ENCODE measurements at regions not wholly inside any gene's neighbourhood (a gene's known extent, or its start where the extent isn't known, plus 50 kb on each side); places are given as distances from the start of the nearest gene placed in this dataset.

DNA sequence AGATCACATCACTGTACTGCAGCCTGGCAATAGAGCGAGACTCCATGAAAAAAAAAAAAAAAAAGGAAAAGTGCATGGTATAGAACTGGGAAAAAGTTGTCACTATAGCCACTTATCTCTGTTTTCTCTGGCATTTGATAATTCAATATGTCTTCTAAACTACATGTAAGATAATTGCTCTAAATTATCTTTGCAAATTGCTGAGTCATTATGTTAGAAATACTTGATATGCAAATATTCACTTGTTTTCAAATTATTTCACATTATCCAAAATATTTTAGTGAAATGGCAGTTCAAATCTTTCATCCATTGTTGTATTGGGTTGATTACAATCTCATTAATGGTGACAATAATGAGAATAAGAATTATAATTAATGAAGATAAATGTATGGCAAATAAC is 1455.1 kb downstream of the KCNT2 start:
- Histone ChIP-seq H3K4me2 (no peak overlapping the region), H4K20me1 (ENCODE audit: insufficient read depth) (no peaks in the 10 kb centered on the region), H3K9me2 (ENCODE audit: insufficient read depth) (no peaks in the 10 kb centered on the region), H2AFZ (no peak overlapping the region), H3K9me3 (ENCODE audit: insufficient read depth, low read depth) (no peaks in the 10 kb centered on the region), H3K27me3 (ENCODE audit: insufficient read depth, low read depth) (no peaks in the 10 kb centered on the region), H3K27ac (no peak overlapping the region), H3K36me3 (ENCODE audit: low read depth) (no peaks in the 10 kb centered on the region), H3K4me3 (no peak overlapping the region), H3K79me2 (ENCODE audit: low read depth) (no peaks in the 10 kb centered on the region), H3F3A (ENCODE audit: insufficient read depth, low read depth) (no peaks in the 10 kb centered on the region), H3K4me1 (replicated peaks; ENCODE audit: insufficient read depth) (no peaks in the 10 kb centered on the region)
- ChIA-PET POLR2A (ENCODE audit: unreplicated experiment) (no interaction called here), CTCF (no interaction called here)
- no TSS peak for BruUV-seq (replicated peaks)
- no peak for DNase-seq
- TF ChIP-seq EZH2 (IDR thresholded peaks at IDR 0.05; ENCODE audit: low read depth) (no peak), CTCF (conservative IDR thresholded peaks at IDR 0.05) (no peak)
- intact Hi-C loops (cut with micrococcal nuclease; ENCODE audit: unreplicated experiment), result no loop called here

GRCh38 chr1:195150768-195151167 is 1457.5 kb downstream of the KCNT2 start:
- H3K36me3 ChIP-seq (ENCODE audit: low read depth), result no peaks in the 10 kb centered on the region
- no peak overlapping the region for H3K4me2 ChIP-seq
- no peak for DNase-seq
- no peaks in the 10 kb centered on the region for H3K9me2 ChIP-seq (ENCODE audit: insufficient read depth)
- H3K4me1 ChIP-seq (replicated peaks; ENCODE audit: insufficient read depth), result no peaks in the 10 kb centered on the region
- no peak overlapping the region for H2AFZ ChIP-seq
- intact Hi-C loops (cut with micrococcal nuclease; ENCODE audit: unreplicated experiment), result no loop called here
- CTCF ChIA-PET, result no interaction called here
- POLR2A ChIA-PET (ENCODE audit: unreplicated experiment), result no interaction called here
- H3K27ac ChIP-seq, result no peak overlapping the region
- no peaks in the 10 kb centered on the region for H3K9me3 ChIP-seq (ENCODE audit: insufficient read depth, low read depth)
- TF ChIP-seq EZH2 (IDR thresholded peaks at IDR 0.05; ENCODE audit: low read depth) (no peak), CTCF (conservative IDR thresholded peaks at IDR 0.05) (no peak)
- H3K27me3 ChIP-seq (ENCODE audit: insufficient read depth, low read depth), result no peaks in the 10 kb centered on the region
- no peaks in the 10 kb centered on the region for H3K79me2 ChIP-seq (ENCODE audit: low read depth)
- BruUV-seq (replicated peaks), result no TSS peak
- no peak overlapping the region for H3K4me3 ChIP-seq
- no peaks in the 10 kb centered on the region for H3F3A ChIP-seq (ENCODE audit: insufficient read depth, low read depth)
- no peaks in the 10 kb centered on the region for H4K20me1 ChIP-seq (ENCODE audit: insufficient read depth)

GRCh38 chr1:195141294-195141693 is 1466.9 kb downstream of the KCNT2 start:
- ChIA-PET CTCF (no interaction called here), POLR2A (ENCODE audit: unreplicated experiment) (no interaction called here)
- Histone ChIP-seq H2AFZ (no peak overlapping the region), H4K20me1 (ENCODE audit: insufficient read depth) (no peaks in the 10 kb centered on the region), H3K9me2 (ENCODE audit: insufficient read depth) (no peaks in the 10 kb centered on the region), H3K4me2 (no peak overlapping the region), H3K36me3 (ENCODE audit: low read depth) (no peaks in the 10 kb centered on the region), H3K4me1 (replicated peaks; ENCODE audit: insufficient read depth) (no peaks in the 10 kb centered on the region), H3K4me3 (no peak overlapping the region), H3F3A (ENCODE audit: insufficient read depth, low read depth) (no peaks in the 10 kb centered on the region), H3K27ac (no peak overlapping the region), H3K27me3 (ENCODE audit: insufficient read depth, low read depth) (no peaks in the 10 kb centered on the region), H3K79me2 (ENCODE audit: low read depth) (no peaks in the 10 kb centered on the region), H3K9me3 (ENCODE audit: insufficient read depth, low read depth) (peaks cover 9% of the 10 kb centered on the region; the same call in 1 of the 2 replicates)
- DNase-seq, result no peak
- no TSS peak for BruUV-seq (replicated peaks)
- intact Hi-C loops (cut with micrococcal nuclease; ENCODE audit: unreplicated experiment), result no loop called here
- TF ChIP-seq EZH2 (IDR thresholded peaks at IDR 0.05; ENCODE audit: low read depth) (no peak), CTCF (conservative IDR thresholded peaks at IDR 0.05) (no peak)

Measured in PC-9 (cell line).